ENCODE measurements at regions not wholly inside any gene's neighbourhood (a gene's known extent, or its start where the extent isn't known, plus 50 kb on each side); places are given as distances from the start of the nearest gene placed in this dataset.
"Not testable (repeated sequence)": the region's sequence is repeated elsewhere in the genome, so short reads cannot be mapped to it uniquely, and the experiment has no call there.

- TF ChIP-seq, protein P1, sequence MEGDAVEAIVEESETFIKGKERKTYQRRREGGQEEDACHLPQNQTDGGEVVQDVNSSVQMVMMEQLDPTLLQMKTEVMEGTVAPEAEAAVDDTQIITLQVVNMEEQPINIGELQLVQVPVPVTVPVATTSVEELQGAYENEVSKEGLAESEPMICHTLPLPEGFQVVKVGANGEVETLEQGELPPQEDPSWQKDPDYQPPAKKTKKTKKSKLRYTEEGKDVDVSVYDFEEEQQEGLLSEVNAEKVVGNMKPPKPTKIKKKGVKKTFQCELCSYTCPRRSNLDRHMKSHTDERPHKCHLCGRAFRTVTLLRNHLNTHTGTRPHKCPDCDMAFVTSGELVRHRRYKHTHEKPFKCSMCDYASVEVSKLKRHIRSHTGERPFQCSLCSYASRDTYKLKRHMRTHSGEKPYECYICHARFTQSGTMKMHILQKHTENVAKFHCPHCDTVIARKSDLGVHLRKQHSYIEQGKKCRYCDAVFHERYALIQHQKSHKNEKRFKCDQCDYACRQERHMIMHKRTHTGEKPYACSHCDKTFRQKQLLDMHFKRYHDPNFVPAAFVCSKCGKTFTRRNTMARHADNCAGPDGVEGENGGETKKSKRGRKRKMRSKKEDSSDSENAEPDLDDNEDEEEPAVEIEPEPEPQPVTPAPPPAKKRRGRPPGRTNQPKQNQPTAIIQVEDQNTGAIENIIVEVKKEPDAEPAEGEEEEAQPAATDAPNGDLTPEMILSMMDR (IDR thresholded peaks at IDR 0.05; ENCODE audit: control extremely low read depth, extremely low read depth, low read depth, missing control alignments): no peak
- CTCF ChIA-PET: no interaction called here
- no peak for DNase-seq (ENCODE audit: extremely low spot score)
Measured at GRCh38 chr1:37186246-37186756, 152.0 kb upstream of the GRIK3 start.

GRCh38 chr1:37189111-37189510 is 154.8 kb upstream of the GRIK3 start:
- DNase-seq (ENCODE audit: extremely low spot score): no peak
- POLR2A ChIA-PET: no interaction called here
- CTCF ChIA-PET: interaction anchor here (0.6 to 1.4 kb wide), 3 partner anchors 14 to 245 kb away, joined by 3 to 4 read pairs (median 3); no protein-coding TSS in a partner anchor

More at GRCh38 chr1:37186246-37186756, 152.0 kb upstream of the GRIK3 start:
- POLR2A ChIA-PET: no interaction called here

GRCh38 chr1:37197411-37197810 is 163.1 kb upstream of the GRIK3 start:
- DNase-seq (ENCODE audit: extremely low spot score): no peak
- POLR2A ChIA-PET: no interaction called here
- CTCF ChIA-PET: no interaction called here
- TF ChIP-seq, protein P1 (IDR thresholded peaks at IDR 0.05; ENCODE audit: control extremely low read depth, extremely low read depth, low read depth, missing control alignments): no peak

More at GRCh38 chr1:37189111-37189510, 154.8 kb upstream of the GRIK3 start:
- TF ChIP-seq, protein P1 (IDR thresholded peaks at IDR 0.05; ENCODE audit: control extremely low read depth, extremely low read depth, low read depth, missing control alignments): no peak

DNA sequence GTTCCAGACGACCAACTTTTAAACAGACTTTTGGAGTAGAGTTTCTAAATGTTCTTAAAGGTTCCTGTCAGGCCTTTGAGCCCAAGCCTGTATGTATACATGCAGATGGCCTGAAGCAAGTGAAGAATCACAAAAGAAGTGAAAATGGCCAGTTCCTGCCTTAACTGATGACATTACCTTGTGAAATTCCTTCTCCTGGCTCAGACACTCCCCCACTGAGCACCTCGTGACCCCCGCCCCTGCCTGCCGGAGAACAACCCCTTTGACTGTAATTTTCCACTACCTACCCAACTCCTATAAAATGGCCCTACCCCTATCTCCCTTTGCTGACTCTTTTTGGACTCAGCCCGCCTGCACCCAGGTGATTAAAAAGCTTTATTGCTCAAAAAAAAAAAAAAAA is 180.0 kb upstream of the GRIK3 start:
- POLR2A ChIA-PET; CTCF ChIA-PET; DNase-seq (ENCODE audit: extremely low spot score): not testable (repeated sequence)

GRCh38 chr1:37233606-37234005 is 199.3 kb upstream of the GRIK3 start:
- ChIA-PET POLR2A (no interaction called here), CTCF (interaction anchor here (1.1 kb wide), 1 partner anchor 18 kb away, joined by 3 read pairs; no protein-coding TSS in a partner anchor)
- DNase-seq (ENCODE audit: extremely low spot score): no peak
- TF ChIP-seq, protein P1 (IDR thresholded peaks at IDR 0.05; ENCODE audit: control extremely low read depth, extremely low read depth, low read depth, missing control alignments): no peak

DNA sequence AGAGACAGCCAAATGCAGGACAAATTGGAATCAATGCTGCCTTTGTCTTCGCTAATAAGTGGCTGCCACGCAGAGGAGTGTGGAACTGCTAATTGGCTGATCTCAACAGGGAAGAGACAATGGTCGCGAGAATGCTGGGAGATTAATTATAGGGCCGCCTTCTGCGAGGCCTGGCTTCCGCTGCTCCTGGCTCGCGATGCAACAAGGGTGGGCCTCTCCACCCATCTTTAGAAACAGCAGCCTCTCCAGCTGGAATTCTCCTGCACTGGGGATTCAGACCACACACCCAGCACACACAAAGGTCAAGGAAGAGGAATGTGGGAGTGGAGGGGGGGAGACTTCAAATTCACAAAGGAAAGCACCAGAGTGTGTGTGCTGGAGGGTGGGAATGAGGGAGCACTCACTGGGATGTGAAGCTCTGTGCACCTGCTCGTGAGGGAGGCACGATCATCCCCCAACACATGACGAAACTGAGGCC is 200.7 kb upstream of the GRIK3 start:
- ChIA-PET POLR2A (no interaction called here), CTCF (no interaction called here)
- no peak for DNase-seq (ENCODE audit: extremely low spot score)
- TF ChIP-seq, protein P1 (IDR thresholded peaks at IDR 0.05; ENCODE audit: control extremely low read depth, extremely low read depth, low read depth, missing control alignments): no peak

- CTCF ChIA-PET: no interaction called here
- TF ChIP-seq, protein P1 (IDR thresholded peaks at IDR 0.05; ENCODE audit: control extremely low read depth, extremely low read depth, low read depth, missing control alignments): no peak
- no peak for DNase-seq (ENCODE audit: extremely low spot score)
- POLR2A ChIA-PET: no interaction called here
Measured at GRCh38 chr1:37237948-37238347, 203.6 kb upstream of the GRIK3 start.
